SK-N-SH (cell line): ENCODE measurements at regions not wholly inside any gene's neighbourhood (a gene's known extent, or its start where the extent isn't known, plus 50 kb on each side); places are given as distances from the start of the nearest gene placed in this dataset.

Experiments
- CTCF ChIA-PET: fragments of 300-600, 350-600 bp; formaldehyde crosslinking; extraction: SDS; loops from one replicate; lab custom pipeline; 2021; lab: Yijun Ruan, JAX
- POLR2A ChIA-PET: fragments of 350-600 bp; sonication (Branson Sonifier 250); formaldehyde crosslinking; extraction: SDS; loops from one replicate; lab custom pipeline; 2020; ENCODE audit warnings: antibody characterized with exemption, inconsistent platforms; lab: Yijun Ruan, JAX
- DNase-seq: peaks from one replicate; pipeline ENCODE4 v3.0.0; 2012
- H2AFZ ChIP-seq: fragments of 200-600 bp; sonication (generic); 2 replicates; pipeline ENCODE4 v1.8.1; 2016; ENCODE audit warnings: antibody characterized with exemption, mild to moderate bottlenecking, low read depth
- H3F3A ChIP-seq: fragments of 200-600 bp; sonication (generic); replicated peaks from 2 replicates; pipeline ENCODE3; 2016; ENCODE audit warnings: antibody characterized with exemption, mild to moderate bottlenecking; ENCODE audit not compliant: insufficient read depth
- H3K27ac ChIP-seq, 2 experiments: fragments of 200-500 bp in 1 of 2; fragments of 200-600 bp in 1 of 2; sonication (Bioruptor generic) in 1 of 2; sonication (generic), shearing (Covaris generic) in 1 of 2; 2 replicates each; pipeline versions ENCODE4 v1.5.1 to v1.6.1; 2014 to 2016; ENCODE audit warnings: low read depth in 2 of 2, inconsistent platforms in 1 of 2, low read length in 1 of 2, mild to moderate bottlenecking in 1 of 2, mixed read lengths in 1 of 2
- H3K27me3 ChIP-seq: fragments of 200-600 bp; sonication (generic), shearing (Covaris generic); 2 replicates; pipeline ENCODE4 v1.6.1; 2016; ENCODE audit warnings: mixed run types; ENCODE audit not compliant: insufficient read depth
- H3K36me3 ChIP-seq, 2 experiments: fragments of 200-500 bp in 1 of 2; fragments of 200-600 bp in 1 of 2; sonication (Bioruptor generic) in 1 of 2; sonication (generic) in 1 of 2; replicated peaks in 1 of 2; 2 replicates each; pipeline versions ENCODE3 to v1.5.1; 2014 to 2016; ENCODE audit warnings: low read length in 1 of 2, mild to moderate bottlenecking in 1 of 2; ENCODE audit not compliant: insufficient read depth in 2 of 2, control insufficient read depth in 1 of 2
- H3K4me1 ChIP-seq, 2 experiments: fragments of 200-500 bp in 1 of 2; fragments of 200-600 bp in 1 of 2; sonication (Bioruptor generic) in 1 of 2; sonication (generic), shearing (Covaris generic) in 1 of 2; 2 replicates each; pipeline versions ENCODE4 v1.5.1 to v1.6.1; 2014 to 2016; ENCODE audit warnings: low read depth in 1 of 2, low read length in 1 of 2, mixed run types in 1 of 2; ENCODE audit not compliant: insufficient read depth in 2 of 2, control insufficient read depth in 1 of 2
- H3K4me2 ChIP-seq: fragments of 200-600 bp; sonication (generic), shearing (Covaris generic); 2 replicates; pipeline ENCODE4 v1.6.1; 2017; ENCODE audit warnings: mixed run types
- H3K4me3 ChIP-seq, 2 experiments: fragments of 200-500 bp in 1 of 2; fragments of 200-600 bp in 1 of 2; sonication (Bioruptor generic) in 1 of 2; sonication (generic), shearing (Covaris generic) in 1 of 2; 2 replicates each; pipeline versions ENCODE4 v1.5.1 to v1.8.1; 2014 to 2016; ENCODE audit warnings: low read depth in 2 of 2, inconsistent platforms in 1 of 2, low read length in 1 of 2, mild to moderate bottlenecking in 1 of 2, mixed read lengths in 1 of 2, moderate library complexity in 1 of 2
- H3K79me2 ChIP-seq: fragments of 200-600 bp; sonication (generic); 2 replicates; pipeline ENCODE4 v1.8.1; 2017; ENCODE audit warnings: mild to moderate bottlenecking; ENCODE audit not compliant: insufficient read depth
- H3K9ac ChIP-seq: fragments of 200-600 bp; sonication (generic); 2 replicates; pipeline ENCODE4 v1.6.1; 2017; ENCODE audit warnings: mixed run types
- H3K9me2 ChIP-seq: fragments of 200-600 bp; sonication (generic); 2 replicates; pipeline ENCODE4 v1.6.1; 2017; ENCODE audit warnings: mixed run types
- H3K9me3 ChIP-seq: fragments of 200-600 bp; sonication (generic); 2 replicates; pipeline ENCODE4 v1.6.1; 2017; ENCODE audit warnings: mixed run types, mild to moderate bottlenecking, moderate library complexity
- H4K20me1 ChIP-seq: fragments of 200-600 bp; sonication (generic); 2 replicates; pipeline ENCODE4 v1.6.1; 2017; ENCODE audit warnings: mild to moderate bottlenecking, mixed run types; ENCODE audit not compliant: insufficient read depth
- EP300 ChIP-seq, 2 experiments: IDR thresholded peaks; 2 replicates each; pipeline versions ENCODE4 v1.4.0 to v1.6.1; 2012; ENCODE audit warnings: borderline replicate concordance in 1 of 2, low read depth in 1 of 2, low read length in 1 of 2
- FOXJ3 ChIP-seq: sonication (generic); formaldehyde crosslinking; IDR thresholded peaks from 2 replicates; pipeline ENCODE4 v1.5.1; 2020; ENCODE audit warnings: mild to moderate bottlenecking, missing genetic modification reagents
- GABPA ChIP-seq: IDR thresholded peaks from 2 replicates; pipeline ENCODE4 v1.4.0; 2012; ENCODE audit warnings: low read depth, mild to moderate bottlenecking
- GATA2 ChIP-seq: sonication (generic); formaldehyde crosslinking; IDR thresholded peaks from 2 replicates; pipeline ENCODE4 v1.5.0; 2020; ENCODE audit warnings: mild to moderate bottlenecking, missing genetic modification reagents
- JUND ChIP-seq: IDR thresholded peaks from 2 replicates; pipeline ENCODE4 v1.4.0; 2012
- MAX ChIP-seq: IDR thresholded peaks from 2 replicates; pipeline ENCODE4 v1.4.0; 2012; ENCODE audit warnings: low read depth
- MEF2A ChIP-seq: IDR thresholded peaks from 2 replicates; pipeline ENCODE4 v1.4.0; 2012; ENCODE audit warnings: low read depth, borderline replicate concordance
- MXI1 ChIP-seq: IDR thresholded peaks from 2 replicates; pipeline ENCODE4 v1.6.1; 2012; ENCODE audit warnings: mild to moderate bottlenecking, low read depth, low read length, improper control_type of control experiment
- POLR2AphosphoS5 ChIP-seq: IDR thresholded peaks from 2 replicates; pipeline ENCODE4 v1.6.1; 2012; ENCODE audit warnings: low read depth, low read length
- RCOR1 ChIP-seq: fragments of 150-350 bp; IDR thresholded peaks from 2 replicates; pipeline ENCODE4 v1.6.1; 2017; ENCODE audit warnings: antibody characterized with exemption, low read length
- RFX5 ChIP-seq: IDR thresholded peaks from 2 replicates; pipeline ENCODE4 v1.6.1; 2012; ENCODE audit warnings: mild to moderate bottlenecking, improper control_type of control experiment, low read length
- RXRA ChIP-seq: IDR thresholded peaks from 2 replicates; pipeline ENCODE4 v1.4.0; 2012; ENCODE audit warnings: low read depth, mild to moderate bottlenecking, borderline replicate concordance
- YY1 ChIP-seq: IDR thresholded peaks from 2 replicates; pipeline ENCODE4 v1.4.0; 2012; ENCODE audit warnings: low read depth, mild to moderate bottlenecking
- WGBS: methylation state at CpG from one replicate; pipeline ENCODE4 v1.1.6; 2017; ENCODE audit warnings: low lambda C conversion rate; 5-methylcytosine and 5-hydroxymethylcytosine counted together
- TF ChIP-seq, protein P1 (sequence below): fragments of 150-350 bp; IDR thresholded peaks from 2 replicates; pipeline ENCODE4 v1.6.1; 2017; ENCODE audit warnings: antibody characterized with exemption, low read length, low read depth, borderline replicate concordance

DNA sequence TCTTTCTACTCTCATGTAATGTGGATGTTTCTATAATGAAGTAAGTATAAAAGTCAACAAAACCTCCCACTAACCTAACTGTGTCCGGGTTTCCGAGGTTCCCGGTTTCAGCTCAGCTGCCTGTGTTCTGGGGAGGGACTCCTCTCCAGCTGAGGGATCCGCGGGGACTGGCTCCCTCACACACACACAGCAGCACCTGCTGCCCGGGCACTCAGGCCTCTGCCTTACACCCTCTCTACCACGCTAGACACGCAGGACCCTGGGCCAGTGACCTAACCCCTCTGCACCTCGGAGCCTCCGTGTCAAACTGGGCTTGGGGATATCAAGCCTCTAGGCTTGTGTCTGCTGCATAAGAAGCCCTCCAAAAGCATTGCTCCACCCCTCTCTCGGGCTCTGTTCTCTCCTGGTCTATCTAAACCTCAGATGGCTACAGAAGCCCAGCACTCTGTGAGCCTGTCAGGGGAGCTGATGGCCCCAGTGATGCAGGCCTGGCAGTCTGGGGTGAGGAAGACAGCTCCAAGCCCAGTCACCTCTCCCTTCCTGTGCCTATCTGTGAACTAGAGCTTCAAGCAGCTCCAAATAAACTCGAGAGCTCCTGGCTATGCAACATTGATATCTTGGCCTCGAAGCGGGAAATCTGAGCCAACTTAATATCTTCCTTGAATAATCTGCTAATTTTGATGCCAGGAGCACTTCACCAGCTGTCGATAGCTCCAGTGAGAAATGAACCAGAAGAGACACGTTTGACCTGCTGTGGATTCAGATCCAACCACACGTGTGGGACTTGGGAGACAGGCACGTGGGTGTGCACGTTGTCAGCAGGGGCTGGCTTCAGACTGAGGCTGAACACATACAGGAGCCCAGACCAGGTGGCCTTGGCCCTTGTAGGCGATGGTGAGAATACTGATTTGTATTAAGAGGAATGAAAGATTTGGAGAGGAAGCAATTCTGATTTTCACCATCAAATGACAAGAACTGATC lies 232.7 kb upstream of the B3GAT1 start:
- no peak for TF ChIP-seq YY1
- TF ChIP-seq MEF2A, result no peak
- no peak for TF ChIP-seq EP300 (IDR thresholded peaks at IDR 0.05; ENCODE audit: borderline replicate concordance in 1 of 2, low read depth in 1 of 2, low read length in 1 of 2)
- no peak for TF ChIP-seq RXRA
- no peak for TF ChIP-seq FOXJ3 (CRISPR knock-in tag)
- TF ChIP-seq RFX5, result no peak
- no peak for TF ChIP-seq POLR2AphosphoS5
- no peak for TF ChIP-seq GATA2 (CRISPR knock-in tag)
- TF ChIP-seq MXI1, result no peak
- no peak for TF ChIP-seq GABPA
- TF ChIP-seq, protein P1, sequence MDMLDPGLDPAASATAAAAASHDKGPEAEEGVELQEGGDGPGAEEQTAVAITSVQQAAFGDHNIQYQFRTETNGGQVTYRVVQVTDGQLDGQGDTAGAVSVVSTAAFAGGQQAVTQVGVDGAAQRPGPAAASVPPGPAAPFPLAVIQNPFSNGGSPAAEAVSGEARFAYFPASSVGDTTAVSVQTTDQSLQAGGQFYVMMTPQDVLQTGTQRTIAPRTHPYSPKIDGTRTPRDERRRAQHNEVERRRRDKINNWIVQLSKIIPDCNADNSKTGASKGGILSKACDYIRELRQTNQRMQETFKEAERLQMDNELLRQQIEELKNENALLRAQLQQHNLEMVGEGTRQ, result no peak
- TF ChIP-seq MAX, result no peak
- Histone ChIP-seq H3F3A (no peaks in the 10 kb centered on the region), H3K36me3 (no peaks in the 10 kb centered on the region), H3K4me2 (no peak overlapping the region), H3K9me2 (no peaks in the 10 kb centered on the region), H3K9me3 (no peaks in the 10 kb centered on the region), H3K79me2 (no peaks in the 10 kb centered on the region), H3K4me3 (no peak overlapping the region), H4K20me1 (no peaks in the 10 kb centered on the region), H3K9ac (no peak overlapping the region), H2AFZ (no peak overlapping the region), H3K27ac (no peak overlapping the region), H3K4me1 (peaks cover 0 to 33% of the 10 kb centered on the region in 2 experiments; a peak in 2 of 4 replicates), H3K27me3 (no peaks in the 10 kb centered on the region)
- ChIA-PET POLR2A (no interaction called here), CTCF (interaction anchor here (0.9 to 1.2 kb wide), 3 partner anchors 11 to 66 kb away, joined by 3 read pairs; no protein-coding TSS in a partner anchor)
- 42% methylated on average over 19 of the region's 20 CpGs for WGBS
- DNase-seq, result no peak

DNA sequence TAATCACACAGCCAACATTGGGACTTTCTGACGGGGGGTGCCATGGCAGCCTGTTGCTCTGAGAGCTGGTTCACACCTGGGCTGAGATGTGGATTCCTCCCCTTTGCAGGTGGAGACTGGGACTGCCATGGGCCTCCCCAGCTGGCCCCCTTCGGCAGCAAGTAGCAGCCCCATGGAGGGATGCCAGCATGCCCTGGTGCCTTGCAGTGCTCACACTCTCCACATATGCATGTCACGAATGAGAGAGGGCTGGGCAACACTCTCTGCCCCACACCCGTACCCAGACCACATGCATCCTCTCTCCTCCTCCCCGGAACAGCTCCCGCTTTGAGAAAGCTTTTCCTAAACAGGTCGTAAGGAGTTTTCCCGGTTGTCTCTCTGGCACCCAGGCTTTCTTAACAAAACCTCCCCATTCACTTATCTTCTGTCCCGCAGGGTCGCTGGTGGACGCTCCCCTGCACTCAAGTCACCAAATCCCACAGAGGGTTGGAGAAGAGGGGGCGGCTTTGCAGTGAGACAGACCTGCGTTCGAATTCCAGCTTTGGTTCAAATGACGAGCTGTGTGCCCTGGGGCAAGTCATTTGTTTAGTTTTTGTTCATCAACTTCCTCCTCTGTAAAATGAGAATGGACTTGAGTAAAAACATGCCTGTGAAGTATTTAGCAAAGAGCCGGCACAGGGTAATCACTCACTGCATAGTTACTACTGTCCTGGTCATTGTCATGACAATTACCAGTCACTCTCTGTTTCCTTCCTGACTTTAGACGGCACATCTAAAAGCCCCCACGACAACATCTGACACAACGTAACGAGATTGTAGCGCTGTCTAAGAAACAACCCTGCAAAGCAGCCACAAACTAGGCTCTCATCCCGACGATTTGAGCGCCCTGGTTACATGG lies 231.3 kb upstream of the B3GAT1 start:
- Histone ChIP-seq H3K36me3 (no peaks in the 10 kb centered on the region), H3K4me3 (no peak overlapping the region), H4K20me1 (no peaks in the 10 kb centered on the region), H2AFZ (no peak overlapping the region), H3K79me2 (no peaks in the 10 kb centered on the region), H3K9ac (no peak overlapping the region), H3K9me2 (no peaks in the 10 kb centered on the region), H3K27ac (no peak overlapping the region), H3K4me2 (no peak overlapping the region), H3K4me1 (peaks cover 0 to 33% of the 10 kb centered on the region in 2 experiments; a peak in 2 of 4 replicates), H3K27me3 (no peaks in the 10 kb centered on the region), H3K9me3 (no peaks in the 10 kb centered on the region), H3F3A (no peaks in the 10 kb centered on the region)
- DNase-seq, result peak; percentile 66
- WGBS, result 12% methylated on average over 21 of the region's 24 CpGs
- ChIA-PET POLR2A (no interaction called here), CTCF (no interaction called here)
- TF ChIP-seq EP300 (IDR thresholded peaks at IDR 0.05; ENCODE audit: borderline replicate concordance in 1 of 2, low read depth in 1 of 2, low read length in 1 of 2), result peak in 1 of 2 experiments; percentile 44; a peak in 1 of 4 replicates
- TF ChIP-seq RCOR1, result peak; percentile 12; the same call in 1 of the 2 replicates
- TF ChIP-seq JUND, result no peak
